ENCODE measurements at regions not wholly inside any gene's neighbourhood (a gene's known extent, or its start where the extent isn't known, plus 50 kb on each side); places are given as distances from the start of the nearest gene placed in this dataset.

DNA sequence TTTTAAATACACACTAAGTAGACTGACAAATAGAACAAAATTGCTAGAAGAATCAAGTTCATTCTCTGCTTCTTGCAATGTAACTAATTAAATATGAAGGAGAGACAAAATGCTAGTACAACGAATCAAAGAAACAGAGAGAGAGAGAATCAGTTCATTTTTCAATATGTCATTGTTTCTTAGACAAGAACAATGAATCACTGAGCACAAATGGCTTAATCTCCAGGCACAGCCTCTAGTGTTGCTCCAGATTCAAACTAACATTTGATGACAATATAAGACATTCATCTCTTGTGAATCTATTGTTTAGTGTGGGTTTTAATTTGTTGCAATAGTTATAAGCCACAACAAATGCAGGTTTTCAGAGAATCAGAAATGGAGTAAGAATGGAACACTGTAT, 357.4 kb upstream of the TMEM229A start:
- ChIA-PET CTCF (no interaction called here), POLR2A (no interaction called here)
- WGBS (ENCODE audit: insufficient coverage): no CpG with 5 or more reads among the region's 1 CpG
- Mint-ChIP-seq H3K4me3 (no peak overlapping the region), H3K4me1 (no peaks in the 10 kb centered on the region), H3K9me3 (peaks cover 0 to 4% (median 2%) of the 10 kb centered on the region in 3 donors), H3K27me3 (no peaks in the 10 kb centered on the region), H3K27ac (no peak overlapping the region), H3K36me3 (no peaks in the 10 kb centered on the region)
- ATAC-seq (replicated peaks in 1 of 4) (no peak), DNase-seq (no peak)
- Histone ChIP-seq H3K36me3 (ENCODE audit: control insufficient read depth in 2 of 2, extremely low read depth in 1 of 2, insufficient read depth in 1 of 2, low read length in 1 of 2) (no peaks in the 10 kb centered on the region), H3K4me3 (ENCODE audit: control insufficient read depth in 1 of 2, extremely low read depth in 1 of 2, low read length in 1 of 2) (no peak overlapping the region), H3K27ac (ENCODE audit: low read length) (no peak overlapping the region), H3K27me3 (replicated peaks in 1 of 2; ENCODE audit: control insufficient read depth in 2 of 2, extremely low read depth in 1 of 2, insufficient read depth in 2 of 2, low read length in 1 of 2) (no peaks in the 10 kb centered on the region), H3K4me1 (ENCODE audit: control insufficient read depth in 1 of 2, extremely low read depth in 1 of 2, insufficient read depth in 2 of 2, low read length in 2 of 2) (no peaks in the 10 kb centered on the region), H3K9me3 (no peaks in the 10 kb centered on the region)

DNA sequence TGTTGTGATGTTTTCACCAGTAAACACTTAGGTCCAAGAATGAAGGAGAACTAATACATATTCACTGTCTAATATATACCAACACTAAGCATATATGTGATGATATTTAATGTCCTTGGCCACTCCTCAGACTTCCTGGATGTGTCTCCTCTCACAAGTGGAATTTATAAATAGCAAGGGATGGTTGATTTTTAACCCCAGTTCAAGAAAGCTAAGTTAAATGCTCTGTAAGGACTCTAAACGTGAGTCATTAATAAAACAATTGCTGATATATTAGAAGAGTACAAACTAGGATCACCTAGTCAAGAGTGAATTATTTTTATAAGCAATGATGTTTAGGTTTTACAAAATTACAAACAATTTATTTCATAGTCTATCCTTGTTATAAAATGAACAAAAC, 355.9 kb upstream of the TMEM229A start:
- Histone ChIP-seq H3K4me1 (ENCODE audit: control insufficient read depth in 1 of 2, extremely low read depth in 1 of 2, insufficient read depth in 2 of 2, low read length in 2 of 2) (no peaks in the 10 kb centered on the region), H3K27ac (ENCODE audit: low read length) (no peak overlapping the region), H3K9me3 (no peaks in the 10 kb centered on the region), H3K36me3 (ENCODE audit: control insufficient read depth in 2 of 2, extremely low read depth in 1 of 2, insufficient read depth in 1 of 2, low read length in 1 of 2) (no peaks in the 10 kb centered on the region), H3K4me3 (ENCODE audit: control insufficient read depth in 1 of 2, extremely low read depth in 1 of 2, low read length in 1 of 2) (no peak overlapping the region), H3K27me3 (replicated peaks in 1 of 2; ENCODE audit: control insufficient read depth in 2 of 2, extremely low read depth in 1 of 2, insufficient read depth in 2 of 2, low read length in 1 of 2) (no peaks in the 10 kb centered on the region)
- WGBS (ENCODE audit: insufficient coverage): no CpG with 5 or more reads among the region's 1 CpG
- peaks cover 0 to 4% (median 2%) of the 10 kb centered on the region in 3 donors for H3K9me3 Mint-ChIP-seq
- no peaks in the 10 kb centered on the region for H3K27me3 Mint-ChIP-seq
- no peak for ATAC-seq (replicated peaks in 1 of 4)
- POLR2A ChIA-PET: interaction anchor here in 1 of 2 donors (0.6 kb wide), 1 partner anchor 277 kb away, joined by 3 read pairs; no protein-coding TSS in a partner anchor
- CTCF ChIA-PET: no interaction called here
- H3K4me1 Mint-ChIP-seq: no peaks in the 10 kb centered on the region
- H3K36me3 Mint-ChIP-seq: no peaks in the 10 kb centered on the region
- H3K4me3 Mint-ChIP-seq: no peak overlapping the region
- no peak for DNase-seq
- H3K27ac Mint-ChIP-seq: no peak overlapping the region

GRCh38 chr7:124387056-124387455, 354.2 kb upstream of the TMEM229A start:
- no peaks in the 10 kb centered on the region for H3K27me3 ChIP-seq (replicated peaks in 1 of 2; ENCODE audit: control insufficient read depth in 2 of 2, extremely low read depth in 1 of 2, insufficient read depth in 2 of 2, low read length in 1 of 2)
- Mint-ChIP-seq H3K4me3 (no peak overlapping the region), H3K27me3 (no peaks in the 10 kb centered on the region), H3K9me3 (peaks cover 0 to 13% (median 4%) of the 10 kb centered on the region in 3 donors), H3K36me3 (no peaks in the 10 kb centered on the region), H3K27ac (no peak overlapping the region), H3K4me1 (no peaks in the 10 kb centered on the region)
- ChIA-PET POLR2A (no interaction called here), CTCF (no interaction called here)
- H3K4me3 ChIP-seq (ENCODE audit: control insufficient read depth in 1 of 2, extremely low read depth in 1 of 2, low read length in 1 of 2): no peak overlapping the region
- H3K36me3 ChIP-seq (ENCODE audit: control insufficient read depth in 2 of 2, extremely low read depth in 1 of 2, insufficient read depth in 1 of 2, low read length in 1 of 2): no peaks in the 10 kb centered on the region
- no peak overlapping the region for H3K27ac ChIP-seq (ENCODE audit: low read length)
- no peaks in the 10 kb centered on the region for H3K9me3 ChIP-seq
- H3K4me1 ChIP-seq (ENCODE audit: control insufficient read depth in 1 of 2, extremely low read depth in 1 of 2, insufficient read depth in 2 of 2, low read length in 2 of 2): no peaks in the 10 kb centered on the region
- 81% methylated on average over 3 of the region's 4 CpGs for WGBS (ENCODE audit: insufficient coverage)
- DNase-seq: no peak
- ATAC-seq (replicated peaks in 1 of 4): no peak

- Histone ChIP-seq H3K9me3 (no peaks in the 10 kb centered on the region), H3K4me1 (ENCODE audit: control insufficient read depth in 1 of 2, extremely low read depth in 1 of 2, insufficient read depth in 2 of 2, low read length in 2 of 2) (no peaks in the 10 kb centered on the region), H3K4me3 (ENCODE audit: control insufficient read depth in 1 of 2, extremely low read depth in 1 of 2, low read length in 1 of 2) (no peak overlapping the region), H3K27ac (ENCODE audit: low read length) (no peak overlapping the region), H3K27me3 (replicated peaks in 1 of 2; ENCODE audit: control insufficient read depth in 2 of 2, extremely low read depth in 1 of 2, insufficient read depth in 2 of 2, low read length in 1 of 2) (no peaks in the 10 kb centered on the region), H3K36me3 (ENCODE audit: control insufficient read depth in 2 of 2, extremely low read depth in 1 of 2, insufficient read depth in 1 of 2, low read length in 1 of 2) (no peaks in the 10 kb centered on the region)
- Mint-ChIP-seq H3K4me3 (no peak overlapping the region), H3K4me1 (no peaks in the 10 kb centered on the region), H3K9me3 (peaks cover 3 to 13% (median 4%) of the 10 kb centered on the region in 3 donors), H3K27ac (no peak overlapping the region), H3K36me3 (no peaks in the 10 kb centered on the region), H3K27me3 (no peaks in the 10 kb centered on the region)
- ChIA-PET POLR2A (no interaction called here), CTCF (no interaction called here)
- no CpG with 5 or more reads among the region's 1 CpG for WGBS (ENCODE audit: insufficient coverage)
- ATAC-seq (replicated peaks in 1 of 4): no peak
- no peak for DNase-seq
These were observed 346.4 kb upstream of the TMEM229A start for GRCh38 chr7:124379296-124379695.

DNA sequence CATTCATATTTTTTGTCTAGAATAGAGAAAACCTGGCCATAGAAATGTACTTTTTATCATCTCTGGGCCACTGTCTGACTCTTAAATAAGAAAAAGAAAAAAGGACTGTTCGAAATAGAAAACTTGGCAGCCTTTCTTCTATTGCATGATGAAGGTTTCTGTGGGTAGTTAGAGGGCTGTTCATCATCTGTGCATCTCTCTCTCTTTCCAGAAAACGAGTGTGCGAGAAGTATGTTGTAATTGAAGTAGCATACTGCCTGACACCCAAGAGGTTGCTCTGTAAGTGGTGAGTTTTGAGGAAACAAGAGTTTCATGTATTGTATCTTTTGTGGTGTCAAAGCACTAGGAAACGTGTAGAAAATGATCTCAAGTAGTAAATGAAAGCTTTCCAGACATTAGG, 343.2 kb upstream of the TMEM229A start:
- Histone ChIP-seq H3K4me3 (ENCODE audit: control insufficient read depth in 1 of 2, extremely low read depth in 1 of 2, low read length in 1 of 2) (no peak overlapping the region), H3K4me1 (ENCODE audit: control insufficient read depth in 1 of 2, extremely low read depth in 1 of 2, insufficient read depth in 2 of 2, low read length in 2 of 2) (no peaks in the 10 kb centered on the region), H3K9me3 (no peaks in the 10 kb centered on the region), H3K27ac (ENCODE audit: low read length) (no peak overlapping the region), H3K27me3 (replicated peaks in 1 of 2; ENCODE audit: control insufficient read depth in 2 of 2, extremely low read depth in 1 of 2, insufficient read depth in 2 of 2, low read length in 1 of 2) (no peaks in the 10 kb centered on the region), H3K36me3 (ENCODE audit: control insufficient read depth in 2 of 2, extremely low read depth in 1 of 2, insufficient read depth in 1 of 2, low read length in 1 of 2) (no peaks in the 10 kb centered on the region)
- ChIA-PET POLR2A (no interaction called here), CTCF (no interaction called here)
- WGBS (ENCODE audit: insufficient coverage): 40% methylated on average over 1 of the region's 4 CpGs
- H3K27ac Mint-ChIP-seq: no peak overlapping the region
- H3K9me3 Mint-ChIP-seq: peaks cover 0 to 4% (median 4%) of the 10 kb centered on the region in 3 donors
- no peak overlapping the region for H3K4me3 Mint-ChIP-seq
- no peaks in the 10 kb centered on the region for H3K36me3 Mint-ChIP-seq
- no peak for DNase-seq
- H3K27me3 Mint-ChIP-seq: no peaks in the 10 kb centered on the region
- ATAC-seq (replicated peaks in 1 of 4): no peak
- H3K4me1 Mint-ChIP-seq: no peaks in the 10 kb centered on the region

- Histone ChIP-seq H3K27ac (ENCODE audit: low read length) (no peak overlapping the region), H3K9me3 (no peaks in the 10 kb centered on the region), H3K27me3 (replicated peaks in 1 of 2; ENCODE audit: control insufficient read depth in 2 of 2, extremely low read depth in 1 of 2, insufficient read depth in 2 of 2, low read length in 1 of 2) (no peaks in the 10 kb centered on the region), H3K4me3 (ENCODE audit: control insufficient read depth in 1 of 2, extremely low read depth in 1 of 2, low read length in 1 of 2) (no peak overlapping the region), H3K4me1 (ENCODE audit: control insufficient read depth in 1 of 2, extremely low read depth in 1 of 2, insufficient read depth in 2 of 2, low read length in 2 of 2) (no peaks in the 10 kb centered on the region), H3K36me3 (ENCODE audit: control insufficient read depth in 2 of 2, extremely low read depth in 1 of 2, insufficient read depth in 1 of 2, low read length in 1 of 2) (no peaks in the 10 kb centered on the region)
- no peak for ATAC-seq (replicated peaks in 1 of 4)
- 100% methylated on average over 2 of the region's 4 CpGs for WGBS (ENCODE audit: insufficient coverage)
- ChIA-PET CTCF (no interaction called here), POLR2A (no interaction called here)
- H3K27me3 Mint-ChIP-seq: no peaks in the 10 kb centered on the region
- H3K27ac Mint-ChIP-seq: no peak overlapping the region
- H3K4me3 Mint-ChIP-seq: no peak overlapping the region
- H3K9me3 Mint-ChIP-seq: peaks cover 0 to 4% (median 4%) of the 10 kb centered on the region in 3 donors
- no peak for DNase-seq
- H3K36me3 Mint-ChIP-seq: no peaks in the 10 kb centered on the region
- no peaks in the 10 kb centered on the region for H3K4me1 Mint-ChIP-seq
These were observed 342.5 kb upstream of the TMEM229A start for GRCh38 chr7:124375391-124375790.

DNA sequence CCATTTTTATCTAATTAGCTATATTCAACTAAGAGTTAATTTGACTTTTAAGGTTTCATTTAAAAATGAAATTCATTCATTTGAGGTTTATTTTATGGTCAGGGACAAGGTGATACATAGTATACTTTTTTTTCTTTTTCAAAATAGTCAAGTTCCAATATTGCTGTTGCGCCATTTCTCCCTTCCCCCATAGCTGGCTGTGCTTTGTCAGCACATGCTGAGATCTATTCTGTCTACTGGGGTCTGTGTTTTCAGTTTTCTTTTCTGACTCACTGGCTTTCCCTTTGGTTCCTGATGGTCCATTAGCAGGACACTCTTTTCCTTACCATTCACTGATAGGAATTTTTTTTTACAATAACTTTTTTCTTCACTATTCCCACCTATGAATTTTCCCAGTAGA, 336.4 kb upstream of the TMEM229A start:
- DNase-seq (no peak), ATAC-seq (replicated peaks in 1 of 4) (no peak)
- no peaks in the 10 kb centered on the region for H3K27me3 Mint-ChIP-seq
- H3K4me1 Mint-ChIP-seq: no peaks in the 10 kb centered on the region
- no peak overlapping the region for H3K27ac ChIP-seq (ENCODE audit: low read length)
- H3K27ac Mint-ChIP-seq: no peak overlapping the region
- H3K4me3 Mint-ChIP-seq: no peak overlapping the region
- no peaks in the 10 kb centered on the region for H3K4me1 ChIP-seq (ENCODE audit: control insufficient read depth in 1 of 2, extremely low read depth in 1 of 2, insufficient read depth in 2 of 2, low read length in 2 of 2)
- peaks cover 4 to 8% (median 7%) of the 10 kb centered on the region in 3 donors for H3K9me3 Mint-ChIP-seq
- no peaks in the 10 kb centered on the region for H3K36me3 Mint-ChIP-seq
- H3K27me3 ChIP-seq (replicated peaks in 1 of 2; ENCODE audit: control insufficient read depth in 2 of 2, extremely low read depth in 1 of 2, insufficient read depth in 2 of 2, low read length in 1 of 2): no peaks in the 10 kb centered on the region
- no peaks in the 10 kb centered on the region for H3K9me3 ChIP-seq
- ChIA-PET CTCF (no interaction called here), POLR2A (no interaction called here)
- no CpG with 5 or more reads among the region's 1 CpG for WGBS (ENCODE audit: insufficient coverage)
- H3K4me3 ChIP-seq (ENCODE audit: control insufficient read depth in 1 of 2, extremely low read depth in 1 of 2, low read length in 1 of 2): no peak overlapping the region
- H3K36me3 ChIP-seq (ENCODE audit: control insufficient read depth in 2 of 2, extremely low read depth in 1 of 2, insufficient read depth in 1 of 2, low read length in 1 of 2): no peaks in the 10 kb centered on the region
